Type B pancreatic cell (in vitro differentiated cells): ENCODE measurements at regions not wholly inside any gene's neighbourhood (a gene's known extent, or its start where the extent isn't known, plus 50 kb on each side); places are given as distances from the start of the nearest gene placed in this dataset.

Experiments used
- DNase-seq: peaks from one replicate; pipeline ENCODE4 v3.0.0; 2021; ENCODE audit warnings: mixed read lengths; ENCODE audit not compliant: unreplicated experiment; ENCODE audit errors: extremely low spot score
- H3K27ac Mint-ChIP-seq: 2 replicates; pipeline ENCODE4 v1.8.0; 2021; ENCODE audit warnings: mild to moderate bottlenecking, mixed read lengths
- H3K27me3 Mint-ChIP-seq: 2 replicates; pipeline ENCODE4 v1.8.0; 2021; ENCODE audit warnings: mixed read lengths
- H3K36me3 Mint-ChIP-seq: 2 replicates; pipeline ENCODE4 v1.8.0; 2021; ENCODE audit warnings: mixed read lengths
- H3K4me1 Mint-ChIP-seq: one replicate; pipeline ENCODE4 v1.8.0; 2021; ENCODE audit warnings: mixed read lengths; ENCODE audit not compliant: unreplicated experiment
- H3K4me3 Mint-ChIP-seq: 2 replicates; pipeline ENCODE4 v1.8.0; 2021; ENCODE audit warnings: mild to moderate bottlenecking, mixed read lengths
- H3K9me3 Mint-ChIP-seq: 2 replicates; pipeline ENCODE4 v1.8.0; 2021; ENCODE audit warnings: mixed read lengths
- CTCF ChIP-seq: fragments of 200-600 bp; sonication (generic); conservative IDR thresholded peaks from 2 replicates; pipeline ENCODE4 v1.5.0; 2021; ENCODE audit warnings: antibody characterized with exemption, mild to moderate bottlenecking

- Mint-ChIP-seq H3K27ac (no peak overlapping the region), H3K36me3 (no peaks in the 10 kb centered on the region), H3K27me3 (no peaks in the 10 kb centered on the region), H3K9me3 (peaks cover 7% of the 10 kb centered on the region), H3K4me3 (no peak overlapping the region), H3K4me1 (no peaks in the 10 kb centered on the region)
- TF ChIP-seq CTCF: no peak
- DNase-seq: no peak
These were observed 316.8 kb upstream of the CNTN5 start for GRCh38 chr11:98703779-98704556.

GRCh38 chr11:98710026-98710425, 310.7 kb upstream of the CNTN5 start:
- no peak for DNase-seq
- no peak for TF ChIP-seq CTCF
- Mint-ChIP-seq H3K27ac (no peak overlapping the region), H3K4me3 (no peak overlapping the region), H3K9me3 (peaks cover 8% of the 10 kb centered on the region), H3K27me3 (no peaks in the 10 kb centered on the region), H3K4me1 (no peaks in the 10 kb centered on the region), H3K36me3 (no peaks in the 10 kb centered on the region)

- no peak for DNase-seq
- no peak for TF ChIP-seq CTCF
- H3K4me1 Mint-ChIP-seq: no peaks in the 10 kb centered on the region
- no peaks in the 10 kb centered on the region for H3K36me3 Mint-ChIP-seq
- peaks cover 12% of the 10 kb centered on the region for H3K9me3 Mint-ChIP-seq
- H3K27ac Mint-ChIP-seq: no peak overlapping the region
- H3K27me3 Mint-ChIP-seq: no peaks in the 10 kb centered on the region
- H3K4me3 Mint-ChIP-seq: no peak overlapping the region
These were observed 309.8 kb upstream of the CNTN5 start for GRCh38 chr11:98710986-98711385.

- Mint-ChIP-seq H3K4me3 (no peak overlapping the region), H3K36me3 (no peaks in the 10 kb centered on the region), H3K9me3 (no peaks in the 10 kb centered on the region), H3K27ac (no peak overlapping the region), H3K27me3 (no peaks in the 10 kb centered on the region), H3K4me1 (no peaks in the 10 kb centered on the region)
- TF ChIP-seq CTCF: no peak
- no peak for DNase-seq
These were observed 299.8 kb upstream of the CNTN5 start for GRCh38 chr11:98720951-98721350.

- Mint-ChIP-seq H3K4me1 (no peaks in the 10 kb centered on the region), H3K9me3 (peaks cover 6% of the 10 kb centered on the region), H3K27ac (no peak overlapping the region), H3K36me3 (no peaks in the 10 kb centered on the region), H3K4me3 (no peak overlapping the region), H3K27me3 (no peaks in the 10 kb centered on the region)
- no peak for DNase-seq
- no peak for TF ChIP-seq CTCF
These were observed 295.3 kb upstream of the CNTN5 start for GRCh38 chr11:98725471-98725870.
